ENCODE measurements at regions not wholly inside any gene's neighbourhood (a gene's known extent, or its start where the extent isn't known, plus 50 kb on each side); places are given as distances from the start of the nearest gene placed in this dataset.

- Histone ChIP-seq H3K36me3 (no peaks in the 10 kb centered on the region), H3K27me3 (no peaks in the 10 kb centered on the region), H4K20me1 (no peaks in the 10 kb centered on the region), H3K4me2 (no peak overlapping the region), H3K4me3 (no peak overlapping the region), H3K9me3 (replicated peaks in 1 of 11) (no peaks in the 10 kb centered on the region), H3K9ac (no peak overlapping the region), H3K4me1 (peaks cover 0 to 2% (median 0%) of the 10 kb centered on the region in 10 experiments; a peak in 4 of 20 replicates), H3K27ac (no peak overlapping the region)
- no peak for TF ChIP-seq Cebpa-rat (IDR thresholded peaks at IDR 0.05)
These were observed 1117.3 kb downstream of the SORCS3 start for GRCh38 chr10:105758209-105758998.

GRCh38 chr10:105757302-105757701 is 1116.2 kb downstream of the SORCS3 start:
- Histone ChIP-seq H3K9ac (no peak overlapping the region), H3K4me2 (no peak overlapping the region), H3K27me3 (no peaks in the 10 kb centered on the region), H4K20me1 (no peaks in the 10 kb centered on the region), H3K9me3 (replicated peaks in 1 of 11) (no peaks in the 10 kb centered on the region), H3K4me3 (no peak overlapping the region), H3K27ac (no peak overlapping the region), H3K36me3 (no peaks in the 10 kb centered on the region), H3K4me1 (no peaks in the 10 kb centered on the region)
- no peak for TF ChIP-seq Cebpa-rat (IDR thresholded peaks at IDR 0.05)

- TF ChIP-seq Cebpa-rat (IDR thresholded peaks at IDR 0.05) = no peak
- Histone ChIP-seq H3K4me1 (no peaks in the 10 kb centered on the region), H3K36me3 (no peaks in the 10 kb centered on the region), H3K27ac (no peak overlapping the region), H4K20me1 (no peaks in the 10 kb centered on the region), H3K27me3 (no peaks in the 10 kb centered on the region), H3K9me3 (replicated peaks in 1 of 11) (no peaks in the 10 kb centered on the region), H3K4me2 (no peak overlapping the region), H3K4me3 (no peak overlapping the region), H3K9ac (no peak overlapping the region)
These were observed 1115.3 kb downstream of the SORCS3 start for GRCh38 chr10:105756386-105756785.

GRCh38 chr10:105751688-105752087 is 1110.6 kb downstream of the SORCS3 start:
- H3K9ac ChIP-seq = no peak overlapping the region
- no peak overlapping the region for H3K4me2 ChIP-seq
- no peak overlapping the region for H3K4me3 ChIP-seq
- H3K36me3 ChIP-seq = no peaks in the 10 kb centered on the region
- no peak for TF ChIP-seq Cebpa-rat (IDR thresholded peaks at IDR 0.05)
- no peaks in the 10 kb centered on the region for H3K4me1 ChIP-seq
- H3K27me3 ChIP-seq = no peaks in the 10 kb centered on the region
- no peaks in the 10 kb centered on the region for H3K9me3 ChIP-seq (replicated peaks in 1 of 11)
- H4K20me1 ChIP-seq = no peaks in the 10 kb centered on the region
- H3K27ac ChIP-seq = no peak overlapping the region

GRCh38 chr10:105745596-105746148 is 1104.6 kb downstream of the SORCS3 start:
- no peak for TF ChIP-seq Cebpa-rat (IDR thresholded peaks at IDR 0.05)
- H3K27me3 ChIP-seq = no peaks in the 10 kb centered on the region
- H3K27ac ChIP-seq = no peak overlapping the region

GRCh38 chr10:105743343-105744056 is 1102.4 kb downstream of the SORCS3 start:
- Histone ChIP-seq H3K36me3 (no peaks in the 10 kb centered on the region), H3K27ac (no peak overlapping the region), H3K4me1 (no peaks in the 10 kb centered on the region; a peak in 1 of 20 replicates), H4K20me1 (no peaks in the 10 kb centered on the region), H3K4me3 (no peak overlapping the region), H3K9me3 (replicated peaks in 1 of 11) (no peaks in the 10 kb centered on the region), H3K27me3 (no peaks in the 10 kb centered on the region), H3K9ac (no peak overlapping the region), H3K4me2 (no peak overlapping the region)
- no peak for TF ChIP-seq Cebpa-rat (IDR thresholded peaks at IDR 0.05)

More at GRCh38 chr10:105745596-105746148, 1104.6 kb downstream of the SORCS3 start:
- Histone ChIP-seq H3K36me3 (no peaks in the 10 kb centered on the region), H3K4me1 (no peaks in the 10 kb centered on the region; a peak in 1 of 20 replicates), H3K9ac (no peak overlapping the region), H3K4me2 (no peak overlapping the region), H4K20me1 (no peaks in the 10 kb centered on the region), H3K4me3 (no peak overlapping the region), H3K9me3 (replicated peaks in 1 of 11) (no peaks in the 10 kb centered on the region)

GRCh38 chr10:105742923-105743322 is 1101.8 kb downstream of the SORCS3 start:
- Histone ChIP-seq H3K4me1 (no peaks in the 10 kb centered on the region; a peak in 1 of 20 replicates), H4K20me1 (no peaks in the 10 kb centered on the region), H3K4me2 (no peak overlapping the region), H3K4me3 (no peak overlapping the region), H3K27me3 (no peaks in the 10 kb centered on the region), H3K9ac (no peak overlapping the region), H3K9me3 (replicated peaks in 1 of 11) (no peaks in the 10 kb centered on the region), H3K36me3 (no peaks in the 10 kb centered on the region), H3K27ac (no peak overlapping the region)
- no peak for TF ChIP-seq Cebpa-rat (IDR thresholded peaks at IDR 0.05)

GRCh38 chr10:105742184-105742583 is 1101.1 kb downstream of the SORCS3 start:
- Histone ChIP-seq H3K4me1 (no peaks in the 10 kb centered on the region; a peak in 1 of 20 replicates), H3K4me3 (no peak overlapping the region), H3K27ac (no peak overlapping the region), H3K4me2 (no peak overlapping the region), H3K9me3 (replicated peaks in 1 of 11) (no peaks in the 10 kb centered on the region), H3K36me3 (no peaks in the 10 kb centered on the region), H3K9ac (no peak overlapping the region), H4K20me1 (no peaks in the 10 kb centered on the region), H3K27me3 (no peaks in the 10 kb centered on the region)
- no peak for TF ChIP-seq Cebpa-rat (IDR thresholded peaks at IDR 0.05)

GRCh38 chr10:105734479-105734878 is 1093.4 kb downstream of the SORCS3 start:
- no peaks in the 10 kb centered on the region for H3K36me3 ChIP-seq
- H4K20me1 ChIP-seq = no peaks in the 10 kb centered on the region
- no peak overlapping the region for H3K4me3 ChIP-seq
- peaks cover 0 to 4% (median 0%) of the 10 kb centered on the region in 11 experiments; a peak in 1 of 22 replicates for H3K9me3 ChIP-seq (replicated peaks in 1 of 11)
- no peak for TF ChIP-seq Cebpa-rat (IDR thresholded peaks at IDR 0.05)
- no peaks in the 10 kb centered on the region for H3K27me3 ChIP-seq
- no peak overlapping the region for H3K4me2 ChIP-seq
- H3K27ac ChIP-seq = no peak overlapping the region
- H3K9ac ChIP-seq = no peak overlapping the region
- H3K4me1 ChIP-seq = no peaks in the 10 kb centered on the region
